ENCODE measurements at regions not wholly inside any gene's neighbourhood (a gene's known extent, or its start where the extent isn't known, plus 50 kb on each side); places are given as distances from the start of the nearest gene placed in this dataset.

GRCh38 chr1:60875138-60875537, 207.2 kb upstream of the NFIA start:
- no peak for TF ChIP-seq REST (IDR thresholded peaks at IDR 0.05; ENCODE audit: insufficient replicate concordance, low read depth)
- TF ChIP-seq CTCF (IDR thresholded peaks at IDR 0.05; ENCODE audit: insufficient read depth, low read length) = no peak
- no peak for TF ChIP-seq GABPA (IDR thresholded peaks at IDR 0.05; ENCODE audit: low read depth)

All from HL-60 (cell line).